Calu3 (cell line): ENCODE measurements at regions not wholly inside any gene's neighbourhood (a gene's known extent, or its start where the extent isn't known, plus 50 kb on each side); places are given as distances from the start of the nearest gene placed in this dataset.

ENCODE experiments used
- BruUV-seq: library from RNA; stranded (reverse); fragments of 400-500 nt; replicated peaks from 2 replicates; lab custom pipeline; 2021; lab: Mats Ljungman, UMichigan
- CTCF ChIA-PET: fragments of 300-600 bp; sonication (Branson Sonifier 250); formaldehyde crosslinking; loops from one replicate; lab custom pipeline; 2022; ENCODE audit warnings: antibody characterized with exemption; lab: Charles Lee
- DNase-seq: peaks from one replicate; pipeline ENCODE4 v3.0.0; 2022
- H3K27ac Mint-ChIP-seq: one replicate; pipeline ENCODE4 v1.8.0; 2022; ENCODE audit warnings: mixed read lengths; ENCODE audit not compliant: unreplicated experiment
- H3K27me3 Mint-ChIP-seq: one replicate; pipeline ENCODE4 v1.8.0; 2022; ENCODE audit warnings: mixed read lengths; ENCODE audit not compliant: unreplicated experiment
- H3K36me3 Mint-ChIP-seq: one replicate; pipeline ENCODE4 v1.8.0; 2022; ENCODE audit warnings: mild to moderate bottlenecking, moderate library complexity, mixed read lengths; ENCODE audit not compliant: insufficient read depth, unreplicated experiment
- H3K4me1 Mint-ChIP-seq: one replicate; pipeline ENCODE4 v1.8.0; 2022; ENCODE audit warnings: mild to moderate bottlenecking, low read depth, mixed read lengths; ENCODE audit not compliant: unreplicated experiment
- H3K4me3 Mint-ChIP-seq: one replicate; pipeline ENCODE4 v1.8.0; 2022; ENCODE audit warnings: mild to moderate bottlenecking, low read depth, moderate library complexity, mixed read lengths; ENCODE audit not compliant: unreplicated experiment
- H3K9me3 Mint-ChIP-seq: one replicate; pipeline ENCODE4 v1.8.0; 2022; ENCODE audit warnings: low read depth, mixed read lengths; ENCODE audit not compliant: unreplicated experiment
- CTCF ChIP-seq: fragments of 200-600 bp; IDR thresholded peaks from one replicate; pipeline ENCODE4 v1.8.0; 2022; ENCODE audit warnings: antibody characterized with exemption; ENCODE audit not compliant: unreplicated experiment
- intact Hi-C: fragments of 100-400 bp; cut with micrococcal nuclease; formaldehyde crosslinking; loops from one replicate; pipeline ENCODE4 v1.10.0; 2022; ENCODE audit not compliant: unreplicated experiment

GRCh38 chr16:86080131-86080875, 181.3 kb downstream of the IRF8 start:
- BruUV-seq: no TSS peak
- no peaks in the 10 kb centered on the region for H3K9me3 Mint-ChIP-seq
- no peak for TF ChIP-seq CTCF
- DNase-seq: no peak
- peaks cover 88% of the 10 kb centered on the region for H3K27me3 Mint-ChIP-seq
- no peak overlapping the region for H3K4me3 Mint-ChIP-seq
- no peaks in the 10 kb centered on the region for H3K4me1 Mint-ChIP-seq
- intact Hi-C loops: no loop called here
- H3K27ac Mint-ChIP-seq: no peak overlapping the region
- CTCF ChIA-PET: no interaction called here
- H3K36me3 Mint-ChIP-seq: no peaks in the 10 kb centered on the region

- no peak for DNase-seq
- no TSS peak for BruUV-seq
- Mint-ChIP-seq H3K4me3 (no peak overlapping the region), H3K9me3 (no peaks in the 10 kb centered on the region), H3K27me3 (peaks cover 88% of the 10 kb centered on the region), H3K4me1 (no peaks in the 10 kb centered on the region), H3K27ac (no peak overlapping the region), H3K36me3 (no peaks in the 10 kb centered on the region)
- intact Hi-C loops: no loop called here
- no peak for TF ChIP-seq CTCF
- CTCF ChIA-PET: interaction anchor here (0.5 kb wide), 1 partner anchor 64 kb away, joined by 9 read pairs; no protein-coding TSS in a partner anchor
These were observed 182.0 kb downstream of the IRF8 start for GRCh38 chr16:86080982-86081381.

- Mint-ChIP-seq H3K4me3 (no peak overlapping the region), H3K4me1 (no peaks in the 10 kb centered on the region), H3K27ac (no peak overlapping the region), H3K36me3 (no peaks in the 10 kb centered on the region), H3K9me3 (no peaks in the 10 kb centered on the region), H3K27me3 (peaks cover 90% of the 10 kb centered on the region)
- DNase-seq: no peak
- CTCF ChIA-PET: no interaction called here
- intact Hi-C loops: no loop called here
- no TSS peak for BruUV-seq
- TF ChIP-seq CTCF: no peak
These were observed 183.6 kb downstream of the IRF8 start for GRCh38 chr16:86082418-86083030.

- no peak overlapping the region for H3K4me3 Mint-ChIP-seq
- H3K9me3 Mint-ChIP-seq: no peaks in the 10 kb centered on the region
- H3K4me1 Mint-ChIP-seq: no peaks in the 10 kb centered on the region
- no peak for TF ChIP-seq CTCF
- intact Hi-C loops: no loop called here
- CTCF ChIA-PET: interaction anchor here (1.1 kb wide), 1 partner anchor 10 kb away, joined by 4 read pairs; no protein-coding TSS in a partner anchor
- BruUV-seq: no TSS peak
- H3K27ac Mint-ChIP-seq: no peak overlapping the region
- DNase-seq: no peak
- H3K36me3 Mint-ChIP-seq: no peaks in the 10 kb centered on the region
- peaks cover 89% of the 10 kb centered on the region for H3K27me3 Mint-ChIP-seq
These were observed 184.5 kb downstream of the IRF8 start for GRCh38 chr16:86083382-86084002.
